CD14-positive monocyte (primary cell): ENCODE measurements at regions not wholly inside any gene's neighbourhood (a gene's known extent, or its start where the extent isn't known, plus 50 kb on each side); places are given as distances from the start of the nearest gene placed in this dataset.

Source experiments
- DNase-seq, 3 donors: peaks; one replicate each; pipeline ENCODE4 v3.0.0-alpha.2; 2011 to 2022
- H2AFZ ChIP-seq: 2 replicates; pipeline ENCODE4 v1.6.0; 2012; ENCODE audit warnings: mild to moderate bottlenecking, low read depth, low read length, inconsistent platforms; ENCODE audit not compliant: insufficient read depth, poor library complexity, severe bottlenecking
- H3K27ac ChIP-seq, 2 donors: 1 replicate in 1 of 2; 2 replicates in 1 of 2; pipeline ENCODE4 v1.5.1; 2012 to 2013; ENCODE audit warnings: low read length in 2 of 2, control low read depth in 1 of 2, inconsistent platforms in 1 of 2, low read depth in 1 of 2, mild to moderate bottlenecking in 1 of 2
- H3K27me3 ChIP-seq, 2 donors: one replicate each; pipeline versions ENCODE4 v1.6.0 to v1.6.1; 2011 to 2013; ENCODE audit warnings: low read length in 2 of 2; ENCODE audit not compliant: control insufficient read depth in 2 of 2, insufficient read depth in 2 of 2
- H3K36me3 ChIP-seq, 2 donors: replicated peaks in 1 of 2; 1 replicate in 1 of 2; 2 replicates in 1 of 2; pipeline versions ENCODE4 v1.5.1 to v1.6.1; 2012 to 2013; ENCODE audit warnings: low read length in 2 of 2, control low read depth in 1 of 2, inconsistent platforms in 1 of 2, mild to moderate bottlenecking in 1 of 2; ENCODE audit not compliant: insufficient read depth in 2 of 2, control insufficient read depth in 1 of 2
- H3K4me1 ChIP-seq, 2 donors: 1 replicate in 1 of 2; 2 replicates in 1 of 2; pipeline versions ENCODE4 v1.5.1 to v1.6.1; 2012 to 2013; ENCODE audit warnings: low read length in 2 of 2, control low read depth in 1 of 2, inconsistent platforms in 1 of 2, mild to moderate bottlenecking in 1 of 2, moderate library complexity in 1 of 2; ENCODE audit not compliant: insufficient read depth in 2 of 2, control insufficient read depth in 1 of 2
- H3K4me2 ChIP-seq: replicated peaks from 2 replicates; pipeline ENCODE3; 2012; ENCODE audit warnings: low read length, moderate library complexity, mild to moderate bottlenecking; ENCODE audit not compliant: poor library complexity, severe bottlenecking; ENCODE audit errors: extremely low read depth
- H3K4me3 ChIP-seq, 3 experiments: fragments of 200-600 bp in 1 of 3; sonication (generic) in 1 of 3; replicated peaks in 1 of 3; 1 replicate in 2 of 3; 2 replicates in 1 of 3; pipeline ENCODE4 v1.5.1; 2011 to 2013; ENCODE audit warnings: low read length in 3 of 3, mild to moderate bottlenecking in 3 of 3, control low read depth in 2 of 3, low read depth in 2 of 3, inconsistent platforms in 1 of 3, moderate library complexity in 1 of 3
- H3K79me2 ChIP-seq: 2 replicates; pipeline ENCODE4 v1.6.0; 2012; ENCODE audit warnings: mild to moderate bottlenecking, control low read depth, inconsistent platforms, low read length, moderate library complexity; ENCODE audit not compliant: insufficient read depth
- H3K9ac ChIP-seq: 2 replicates; pipeline ENCODE4 v1.6.0; 2017; ENCODE audit warnings: low read length, mild to moderate bottlenecking; ENCODE audit not compliant: insufficient read depth, poor library complexity, severe bottlenecking
- H3K9me3 ChIP-seq, 2 donors: replicated peaks in 1 of 2; 1 replicate in 1 of 2; 2 replicates in 1 of 2; pipeline versions ENCODE4 v1.5.1 to v1.6.1; 2012 to 2013; ENCODE audit warnings: low read length in 2 of 2, control low read depth in 1 of 2; ENCODE audit not compliant: control insufficient read depth in 1 of 2, insufficient read depth in 1 of 2
- H4K20me1 ChIP-seq: 2 replicates; pipeline ENCODE4 v1.6.0; 2012; ENCODE audit warnings: mild to moderate bottlenecking, low read length, control low read depth, moderate library complexity; ENCODE audit not compliant: insufficient read depth
- H3K27ac Mint-ChIP-seq, 7 donors: one replicate each; pipeline ENCODE4 v1.8.0; 2020; ENCODE audit warnings: mild to moderate bottlenecking in 7 of 7, mixed read lengths in 7 of 7, moderate library complexity in 6 of 7, inconsistent platforms in 2 of 7
- H3K27me3 Mint-ChIP-seq, 3 donors: one replicate each; pipeline ENCODE4 v1.8.0; 2021 to 2022; ENCODE audit warnings: low read depth in 3 of 3, mild to moderate bottlenecking in 3 of 3, mixed read lengths in 3 of 3, moderate library complexity in 3 of 3, inconsistent platforms in 1 of 3
- H3K36me3 Mint-ChIP-seq, 2 donors: one replicate each; pipeline ENCODE4 v1.8.0; 2020; ENCODE audit warnings: mixed read lengths in 2 of 2, inconsistent platforms in 1 of 2, mild to moderate bottlenecking in 1 of 2
- H3K4me1 Mint-ChIP-seq: one replicate; pipeline ENCODE4 v1.8.0; 2020; ENCODE audit warnings: mild to moderate bottlenecking, mixed read lengths
- H3K4me3 Mint-ChIP-seq, 2 donors: one replicate each; pipeline ENCODE4 v1.8.0; 2020; ENCODE audit warnings: mild to moderate bottlenecking in 2 of 2, mixed read lengths in 2 of 2, moderate library complexity in 1 of 2
- H3K9me3 Mint-ChIP-seq, 7 donors: one replicate each; pipeline ENCODE4 v1.8.0; 2020 to 2022; ENCODE audit warnings: mixed read lengths in 7 of 7, mild to moderate bottlenecking in 6 of 7, moderate library complexity in 6 of 7, inconsistent platforms in 2 of 7
- WGBS: methylation state at CpG from one replicate; pipeline ENCODE4 v1.1.5; 2013; ENCODE audit warnings: missing lambda C conversion rate; ENCODE audit not compliant: insufficient coverage; 5-methylcytosine and 5-hydroxymethylcytosine counted together
- intact Hi-C, 2 donors: fragments of 100-400 bp; cut with micrococcal nuclease; formaldehyde crosslinking; loops; one replicate each; pipeline versions ENCODE4 v1.15.0 to v1.15.1; 2023
- TF ChIP-seq, protein P1 (sequence below): fragments of 200-600 bp; IDR thresholded peaks from one replicate; pipeline ENCODE4 v1.8.0; 2022; ENCODE audit warnings: antibody characterized with exemption, mild to moderate bottlenecking

DNA sequence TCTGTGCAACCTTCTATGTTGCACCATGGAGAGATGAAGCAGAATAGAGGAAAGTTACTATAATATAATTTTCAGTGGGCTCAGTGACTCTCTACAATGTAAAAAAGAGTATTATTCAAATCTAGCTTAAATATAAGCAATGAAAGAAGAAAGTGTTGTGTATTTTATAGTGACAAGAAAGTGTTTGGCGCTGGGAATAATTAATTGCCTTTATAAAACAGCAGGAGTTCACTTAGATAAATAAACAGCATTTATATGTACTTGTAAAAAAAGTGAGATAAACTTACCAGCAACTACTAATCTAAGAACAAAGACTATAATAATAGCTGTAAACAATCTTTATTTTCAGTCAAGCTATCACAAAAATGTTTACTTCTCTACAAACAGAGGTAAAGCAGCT is 488.9 kb upstream of the PCDH10 start:
- WGBS, result no CpG with 5 or more reads among the region's 1 CpG
- Mint-ChIP-seq H3K36me3 (no peaks in the 10 kb centered on the region), H3K4me3 (no peak overlapping the region), H3K27ac (no peak overlapping the region), H3K27me3 (no peaks in the 10 kb centered on the region), H3K4me1 (no peaks in the 10 kb centered on the region), H3K9me3 (peaks cover 0 to 6% (median 1%) of the 10 kb centered on the region in 7 donors)
- Histone ChIP-seq H3K27me3 (no peaks in the 10 kb centered on the region), H3K36me3 (no peaks in the 10 kb centered on the region), H3K9me3 (peaks cover 0 to 12% of the 10 kb centered on the region in 2 donors), H3K27ac (no peak overlapping the region), H3K9ac (no peak overlapping the region), H2AFZ (no peak overlapping the region), H3K4me3 (no peak overlapping the region), H3K79me2 (no peaks in the 10 kb centered on the region), H4K20me1 (no peaks in the 10 kb centered on the region), H3K4me2 (no peak overlapping the region), H3K4me1 (no peaks in the 10 kb centered on the region)
- TF ChIP-seq, protein P1, sequence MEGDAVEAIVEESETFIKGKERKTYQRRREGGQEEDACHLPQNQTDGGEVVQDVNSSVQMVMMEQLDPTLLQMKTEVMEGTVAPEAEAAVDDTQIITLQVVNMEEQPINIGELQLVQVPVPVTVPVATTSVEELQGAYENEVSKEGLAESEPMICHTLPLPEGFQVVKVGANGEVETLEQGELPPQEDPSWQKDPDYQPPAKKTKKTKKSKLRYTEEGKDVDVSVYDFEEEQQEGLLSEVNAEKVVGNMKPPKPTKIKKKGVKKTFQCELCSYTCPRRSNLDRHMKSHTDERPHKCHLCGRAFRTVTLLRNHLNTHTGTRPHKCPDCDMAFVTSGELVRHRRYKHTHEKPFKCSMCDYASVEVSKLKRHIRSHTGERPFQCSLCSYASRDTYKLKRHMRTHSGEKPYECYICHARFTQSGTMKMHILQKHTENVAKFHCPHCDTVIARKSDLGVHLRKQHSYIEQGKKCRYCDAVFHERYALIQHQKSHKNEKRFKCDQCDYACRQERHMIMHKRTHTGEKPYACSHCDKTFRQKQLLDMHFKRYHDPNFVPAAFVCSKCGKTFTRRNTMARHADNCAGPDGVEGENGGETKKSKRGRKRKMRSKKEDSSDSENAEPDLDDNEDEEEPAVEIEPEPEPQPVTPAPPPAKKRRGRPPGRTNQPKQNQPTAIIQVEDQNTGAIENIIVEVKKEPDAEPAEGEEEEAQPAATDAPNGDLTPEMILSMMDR, result no peak
- DNase-seq, result no peak
- intact Hi-C loops, result no loop called here

DNA sequence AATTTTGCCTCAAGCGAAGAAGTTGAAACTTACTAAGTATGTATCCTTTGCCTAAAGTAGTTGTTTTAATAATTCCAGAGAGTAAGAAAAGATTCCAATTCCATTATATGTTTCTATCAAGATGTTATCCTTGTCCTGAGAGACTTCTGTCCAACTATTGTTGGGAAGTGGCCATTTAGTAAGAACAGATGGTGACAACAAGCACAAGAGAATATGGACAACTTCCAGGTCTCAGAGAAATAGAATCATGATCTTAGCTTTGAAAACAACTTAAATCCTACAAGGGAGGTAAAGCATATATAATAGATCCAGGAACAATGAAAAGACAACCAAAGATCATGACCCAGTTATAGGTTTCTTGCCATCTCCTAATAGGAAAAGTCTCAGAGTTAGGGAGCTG is 486.6 kb upstream of the PCDH10 start:
- no peak for DNase-seq
- Histone ChIP-seq H3K27ac (no peak overlapping the region), H2AFZ (no peak overlapping the region), H3K4me3 (no peak overlapping the region), H3K36me3 (no peaks in the 10 kb centered on the region), H3K79me2 (no peaks in the 10 kb centered on the region), H3K9me3 (peaks cover 0 to 12% of the 10 kb centered on the region in 2 donors), H4K20me1 (no peaks in the 10 kb centered on the region), H3K4me2 (no peak overlapping the region), H3K9ac (no peak overlapping the region), H3K27me3 (no peaks in the 10 kb centered on the region), H3K4me1 (no peaks in the 10 kb centered on the region)
- no peak overlapping the region for H3K27ac Mint-ChIP-seq
- H3K4me1 Mint-ChIP-seq, result no peaks in the 10 kb centered on the region
- intact Hi-C loops, result no loop called here
- no peaks in the 10 kb centered on the region for H3K27me3 Mint-ChIP-seq
- H3K36me3 Mint-ChIP-seq, result no peaks in the 10 kb centered on the region
- TF ChIP-seq, protein P1, result no peak
- no peak overlapping the region for H3K4me3 Mint-ChIP-seq
- no CpG with 5 or more reads among the region's 1 CpG for WGBS
- H3K9me3 Mint-ChIP-seq, result peaks cover 0 to 6% (median 0%) of the 10 kb centered on the region in 7 donors
